LHCN-M2 (cell line): ENCODE measurements at regions not wholly inside any gene's neighbourhood (a gene's known extent, or its start where the extent isn't known, plus 50 kb on each side); places are given as distances from the start of the nearest gene placed in this dataset.

ENCODE experiments used
- DNase-seq: peaks from one replicate; pipeline ENCODE4 v3.0.0-alpha.2; 2012; ENCODE audit warnings: low read depth

DNA sequence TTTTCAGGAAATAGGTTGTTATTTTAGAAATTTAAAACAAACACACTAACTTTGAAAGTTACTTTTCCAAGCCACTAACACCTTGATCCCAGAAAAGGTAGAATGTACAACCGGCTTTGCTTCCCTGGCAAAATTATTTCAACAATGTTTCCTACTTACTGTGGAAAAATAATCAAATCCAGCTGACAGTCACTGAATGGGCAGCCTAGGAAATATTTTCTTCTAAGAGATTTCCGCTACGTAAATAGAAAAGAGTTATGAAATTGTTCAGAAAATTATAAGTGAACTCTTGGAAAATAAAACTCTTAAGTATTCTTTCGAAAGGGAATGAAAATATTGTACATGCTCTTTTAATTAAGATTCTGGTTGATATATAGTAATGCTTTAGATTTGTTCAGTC lies 195.7 kb downstream of the GASK1B start:
- DNase-seq: no peak

DNA sequence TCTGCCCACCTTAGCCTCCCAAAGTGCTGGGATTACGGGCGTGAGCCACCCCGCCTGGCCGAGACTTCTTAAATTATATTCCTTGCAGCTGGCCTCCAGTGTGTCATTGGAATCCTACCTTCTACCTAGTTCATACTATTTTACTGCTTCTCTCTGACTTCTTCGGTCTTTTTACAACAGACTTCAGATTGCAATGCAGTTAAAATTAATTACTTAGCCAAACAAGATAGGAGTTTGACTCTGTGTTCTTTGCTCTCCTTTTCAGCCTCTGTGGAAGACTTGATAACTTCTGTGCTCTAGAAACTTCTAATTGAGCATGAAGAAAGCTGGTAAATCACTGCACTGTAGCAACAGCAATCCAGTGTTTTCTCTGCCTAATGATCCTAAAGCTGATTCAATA lies 199.5 kb downstream of the GASK1B start:
- no peak for DNase-seq

GRCh38 chr4:157964463-157964862 lies 208.4 kb downstream of the GASK1B start:
- no peak for DNase-seq

DNA sequence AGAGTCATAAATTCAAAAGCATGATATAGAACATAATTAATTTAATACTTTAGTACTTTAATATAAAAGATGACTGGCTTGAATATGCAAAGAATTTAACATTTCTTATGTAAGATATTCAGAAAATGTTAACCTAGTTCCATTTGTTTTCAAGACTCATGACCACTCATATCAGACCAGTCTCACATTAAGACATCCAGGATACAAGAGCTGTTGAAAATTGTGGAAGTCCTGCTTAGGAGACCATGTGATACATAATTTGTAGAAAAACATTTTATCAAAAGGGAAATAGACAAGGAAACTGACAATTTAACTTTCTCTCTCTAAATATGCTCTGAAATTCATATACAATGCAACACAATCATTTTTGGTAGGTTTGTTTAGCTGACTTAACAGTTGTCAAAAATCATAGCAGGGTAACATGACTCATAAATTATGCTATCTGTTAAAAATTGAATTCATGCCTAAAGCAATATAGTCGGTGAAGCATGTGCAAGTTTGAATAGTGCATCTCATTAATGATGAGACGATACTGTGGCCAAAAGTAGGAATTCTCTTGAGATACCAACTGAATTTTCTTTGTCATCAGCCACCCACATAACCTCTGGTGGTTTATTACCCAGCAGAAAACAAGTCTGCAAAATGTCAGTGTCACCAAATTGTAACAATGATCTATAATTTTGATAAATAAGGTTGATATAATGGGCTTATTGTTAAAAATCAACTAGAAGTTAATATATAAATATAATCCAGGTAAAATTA lies 211.4 kb downstream of the GASK1B start:
- DNase-seq: peak; percentile 11

GRCh38 chr4:157957905-157958304 lies 214.9 kb downstream of the GASK1B start:
- no peak for DNase-seq

DNA sequence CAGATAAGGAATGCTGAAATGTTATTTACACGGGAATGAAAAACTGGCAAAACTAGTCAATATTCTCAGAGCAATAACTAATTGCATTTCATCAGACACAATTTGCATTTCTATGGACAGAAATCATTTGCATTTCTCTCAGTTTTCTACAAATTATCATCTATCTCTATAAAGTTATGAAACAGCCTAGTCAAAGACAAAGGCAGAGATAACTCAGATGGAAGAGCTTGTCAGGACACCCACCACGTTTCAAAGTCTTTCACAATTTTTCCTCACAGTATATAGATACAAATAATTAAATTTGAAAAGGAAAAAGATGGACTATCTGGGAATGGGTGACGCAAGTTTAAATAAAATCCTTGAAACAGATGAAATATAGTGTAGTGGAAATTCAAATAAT lies 230.8 kb downstream of the GASK1B start:
- DNase-seq: no peak

DNA sequence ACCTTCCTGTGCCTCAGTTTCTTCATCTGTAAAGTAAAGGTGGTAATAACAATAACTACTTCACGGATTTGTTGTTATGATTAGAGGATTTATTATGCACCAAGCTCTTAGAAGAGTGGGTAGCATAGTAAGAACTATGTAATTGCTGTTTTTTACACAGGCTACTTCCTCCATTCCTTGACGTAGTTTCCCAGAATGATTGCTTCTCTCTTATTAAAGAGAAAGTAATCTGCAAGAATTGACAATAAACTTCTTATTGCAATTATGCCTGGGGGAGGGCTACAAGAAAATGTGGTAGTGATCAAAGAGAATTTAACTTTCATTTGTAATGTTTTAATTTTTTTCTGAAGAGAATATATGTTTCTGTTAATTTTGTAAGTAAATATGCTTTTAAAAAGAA lies 238.7 kb downstream of the GASK1B start:
- no peak for DNase-seq

- DNase-seq: no peak
Measured at GRCh38 chr4:157932936-157933335, 239.9 kb downstream of the GASK1B start.

DNA sequence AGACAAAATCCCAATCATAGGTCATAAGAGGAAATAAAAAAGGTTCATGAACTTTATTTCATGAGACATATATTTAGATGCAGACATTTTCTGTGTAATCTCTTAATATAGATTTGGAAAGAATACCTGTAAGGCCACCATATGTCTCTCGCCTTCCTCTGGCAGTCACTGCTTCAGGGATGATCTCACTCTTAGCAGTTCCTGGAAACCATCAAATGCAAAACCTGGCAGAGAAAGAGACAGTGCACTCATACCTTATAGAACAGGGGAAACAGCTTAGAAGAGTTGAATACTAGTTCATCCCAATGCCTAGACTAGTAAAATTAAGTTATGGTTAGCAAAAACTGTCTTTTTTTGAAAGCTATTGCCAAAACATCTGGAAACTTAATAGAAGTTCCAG lies 243.3 kb downstream of the GASK1B start:
- no peak for DNase-seq

DNA sequence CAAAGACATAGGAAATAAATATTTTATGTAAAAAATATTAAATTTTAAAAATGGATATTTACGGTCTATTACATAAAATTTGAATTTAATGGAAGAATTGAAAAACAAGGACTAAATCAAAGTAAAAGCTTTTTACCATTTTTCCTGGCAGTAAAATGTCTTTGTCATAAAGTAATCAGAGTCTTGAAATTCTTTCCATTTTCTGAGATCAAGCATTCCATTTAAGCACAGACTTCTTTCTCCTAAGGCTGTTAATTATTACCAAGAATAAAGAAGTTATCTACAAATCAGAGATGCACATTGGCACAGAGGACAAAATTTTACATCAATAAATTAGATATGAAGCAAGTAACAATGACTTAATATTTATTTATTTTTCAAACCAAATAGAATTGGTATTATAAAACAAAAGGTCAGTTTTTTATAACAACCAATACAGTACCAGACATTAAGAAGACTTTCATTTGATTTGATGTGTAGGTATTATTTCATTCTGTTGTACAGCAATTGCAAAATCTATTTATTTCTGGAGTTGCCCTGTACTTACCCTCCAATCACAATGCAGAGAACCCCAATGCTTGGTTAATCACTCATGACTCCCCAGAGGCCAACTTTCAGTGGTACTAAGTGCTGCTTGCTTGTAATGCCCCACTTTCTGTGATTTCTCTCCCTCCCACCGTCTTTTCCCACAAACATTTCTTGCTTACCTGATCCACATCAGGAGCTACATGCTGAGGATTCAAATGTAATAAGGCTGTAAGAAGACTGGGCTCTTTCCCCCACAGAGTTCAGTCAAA lies 254.6 kb downstream of the GASK1B start:
- DNase-seq: no peak

- no peak for DNase-seq
Measured at GRCh38 chr4:157912212-157912611, 260.6 kb downstream of the GASK1B start.

- no peak for DNase-seq
Measured at GRCh38 chr4:157911662-157912061, 261.2 kb downstream of the GASK1B start.

DNA sequence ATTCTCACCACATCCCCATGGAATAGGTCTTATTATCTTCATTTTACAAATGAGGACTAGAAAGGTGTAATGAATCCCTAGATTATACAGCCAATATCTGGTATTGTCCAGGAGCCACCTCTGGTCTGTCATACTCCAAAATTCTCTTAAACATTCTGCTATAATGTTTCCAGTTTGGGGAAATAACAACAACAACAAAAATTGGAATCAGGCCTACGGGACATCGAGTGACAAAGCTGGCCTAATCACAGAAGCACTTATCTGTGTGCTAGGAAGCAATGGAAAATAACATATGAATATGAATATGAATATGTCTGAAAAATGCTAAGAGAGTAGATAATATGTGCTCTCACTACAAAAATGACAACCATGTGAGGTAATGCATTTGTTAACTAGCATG lies 264.1 kb downstream of the GASK1B start:
- DNase-seq: no peak

GRCh38 chr4:157908031-157908430 lies 264.8 kb downstream of the GASK1B start:
- DNase-seq: no peak

- no peak for DNase-seq
Measured at GRCh38 chr4:157907226-157907946, 265.4 kb downstream of the GASK1B start.

- no peak for DNase-seq
Measured at GRCh38 chr4:157898836-157899605, 273.8 kb downstream of the GASK1B start.

DNA sequence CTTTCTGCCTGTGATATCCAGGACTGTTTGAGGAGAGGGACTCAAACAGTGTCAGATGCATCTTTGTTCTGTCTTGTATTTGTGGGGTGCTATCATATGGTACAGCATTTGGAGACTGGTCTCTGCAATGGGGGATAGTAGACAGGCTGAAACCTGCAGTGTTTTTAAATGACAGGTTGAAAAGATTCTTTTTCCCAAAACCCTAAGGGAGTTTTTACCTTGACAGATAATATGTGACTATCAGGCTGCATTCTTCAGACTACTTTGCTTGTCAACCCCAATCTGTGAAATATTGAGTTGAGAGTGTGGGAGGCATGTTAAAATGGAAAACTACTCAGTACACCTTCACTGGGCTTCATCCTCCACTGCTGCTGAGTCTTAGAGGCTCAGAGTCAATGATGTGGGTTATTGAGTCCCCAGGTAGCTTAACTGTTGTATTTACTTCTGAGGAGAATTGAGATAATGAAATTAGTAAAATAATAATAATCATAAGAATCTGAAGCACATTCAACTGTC lies 274.9 kb downstream of the GASK1B start:
- no peak for DNase-seq

DNA sequence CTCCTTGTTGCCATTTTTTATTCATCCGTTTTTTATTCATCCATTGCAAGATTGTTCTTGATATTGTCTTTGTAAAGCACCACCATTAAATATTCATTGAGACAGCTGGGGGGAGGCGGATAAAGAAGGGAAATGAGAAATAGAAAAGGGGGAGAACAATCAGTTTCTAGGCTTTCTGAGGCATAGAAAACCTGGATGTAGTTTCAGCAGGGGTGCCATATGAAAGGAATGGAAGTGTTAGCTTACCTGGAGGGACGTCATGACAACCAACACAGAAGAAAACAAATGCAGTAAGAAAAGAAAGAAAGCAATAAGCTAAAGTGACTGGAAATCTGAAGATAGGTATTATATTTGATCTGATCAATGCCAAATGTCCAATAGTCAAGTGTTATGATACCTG lies 276.1 kb downstream of the GASK1B start:
- no peak for DNase-seq

- DNase-seq: peak; percentile 2
Measured at GRCh38 chr4:157895205-157895604, 277.6 kb downstream of the GASK1B start.

- DNase-seq: no peak
Measured at GRCh38 chr4:157889788-157890187, 283.0 kb downstream of the GASK1B start.

DNA sequence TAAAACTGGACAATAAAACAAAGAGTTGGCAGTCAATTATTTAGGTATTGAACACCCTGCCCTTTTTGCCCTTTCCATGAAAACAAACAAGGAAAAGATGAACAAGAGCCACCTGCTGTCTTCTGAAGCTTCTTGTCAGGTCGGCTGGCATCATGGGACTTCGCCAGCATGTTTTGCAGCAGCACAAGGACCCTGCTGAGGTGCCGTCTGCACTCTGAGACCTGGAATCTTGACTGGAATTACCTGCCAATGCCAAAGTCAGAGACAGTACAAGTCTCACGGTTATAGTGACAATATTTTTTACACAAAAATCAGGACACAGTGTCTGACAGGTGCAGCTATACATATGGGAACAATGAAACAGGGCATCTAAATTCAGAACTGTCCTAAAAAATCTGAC lies 284.5 kb downstream of the GASK1B start:
- DNase-seq: no peak
